Neural cell (in vitro differentiated cells): ENCODE measurements at regions not wholly inside any gene's neighbourhood (a gene's known extent, or its start where the extent isn't known, plus 50 kb on each side); places are given as distances from the start of the nearest gene placed in this dataset.

ENCODE experiments used
- H2AFZ ChIP-seq: fragments of 200-600, 300-800 bp; sonication (generic), shearing (Covaris generic); 2 replicates; pipeline ENCODE4 v1.6.0; 2014; ENCODE audit warnings: low read depth, mild to moderate bottlenecking, antibody characterized with exemption, low read length, moderate library complexity
- H3F3A ChIP-seq: fragments of 200-600 bp; shearing (Covaris generic); 2 replicates; pipeline ENCODE4 v1.6.1; 2016; ENCODE audit warnings: mild to moderate bottlenecking, moderate library complexity, mixed read lengths, antibody characterized with exemption, low read length; ENCODE audit not compliant: insufficient read depth, poor library complexity, severe bottlenecking
- H3K27ac ChIP-seq: fragments of 200-600, 300-800 bp; sonication (generic), shearing (Covaris generic); 2 replicates; pipeline ENCODE4 v1.5.1; 2014; ENCODE audit warnings: mild to moderate bottlenecking, low read length, moderate library complexity
- H3K27me3 ChIP-seq: fragments of 300-800, 200-600 bp; sonication (generic), shearing (Covaris generic); 2 replicates; pipeline ENCODE4 v1.6.0; 2014; ENCODE audit warnings: mild to moderate bottlenecking, low read depth, low read length, moderate library complexity; ENCODE audit not compliant: insufficient read depth
- H3K36me3 ChIP-seq: fragments of 300-800, 200-600 bp; sonication (generic), shearing (Covaris generic); 2 replicates; pipeline ENCODE4 v1.5.1; 2014; ENCODE audit warnings: mild to moderate bottlenecking, antibody characterized with exemption, low read length, moderate library complexity; ENCODE audit not compliant: insufficient read depth
- H3K4me2 ChIP-seq: fragments of 300-800, 200-600 bp; sonication (generic), shearing (Covaris generic); 2 replicates; pipeline ENCODE4 v1.6.0; 2014; ENCODE audit warnings: mild to moderate bottlenecking, low read length
- H3K4me3 ChIP-seq: fragments of 300-800, 200-600 bp; sonication (generic), shearing (Covaris generic); 2 replicates; pipeline ENCODE4 v1.5.1; 2014; ENCODE audit warnings: mild to moderate bottlenecking, low read length, moderate library complexity
- H3K79me2 ChIP-seq: fragments of 200-600 bp; shearing (Covaris generic); replicated peaks from 2 replicates; pipeline ENCODE4 v1.6.0; 2014; ENCODE audit warnings: mild to moderate bottlenecking, low read length, moderate library complexity; ENCODE audit not compliant: insufficient read depth
- H3K9ac ChIP-seq: fragments of 300-800, 200-600 bp; sonication (generic), shearing (Covaris generic); 2 replicates; pipeline ENCODE4 v1.6.1; 2016; ENCODE audit warnings: mild to moderate bottlenecking, low read length, mixed read lengths
- H3K9me2 ChIP-seq: fragments of 200-600 bp; shearing (Covaris generic); 2 replicates; pipeline ENCODE4 v1.6.1; 2016; ENCODE audit warnings: mild to moderate bottlenecking, low read length, mixed read lengths; ENCODE audit not compliant: insufficient read depth
- H3K9me3 ChIP-seq: fragments of 200-600, 300-800 bp; sonication (generic), shearing (Covaris generic); 2 replicates; pipeline ENCODE4 v1.6.1; 2016; ENCODE audit warnings: mild to moderate bottlenecking, mixed run types, low read length, moderate library complexity, mixed read lengths
- H4K20me1 ChIP-seq: fragments of 200-600 bp; shearing (Covaris generic); 2 replicates; pipeline ENCODE4 v1.6.1; 2016; ENCODE audit warnings: mild to moderate bottlenecking, mixed run types; ENCODE audit not compliant: insufficient read depth
- CTCF ChIP-seq: fragments of 450-650 bp; IDR thresholded peaks from 2 replicates; pipeline ENCODE4 v1.5.1; 2014; ENCODE audit warnings: antibody characterized with exemption, mild to moderate bottlenecking, moderate library complexity; ENCODE audit not compliant: poor library complexity, severe bottlenecking
- EP300 ChIP-seq: fragments of 450-650 bp; conservative IDR thresholded peaks from 2 replicates; pipeline ENCODE4 v1.6.1; 2014; ENCODE audit warnings: antibody characterized with exemption, mild to moderate bottlenecking, moderate library complexity; ENCODE audit not compliant: poor library complexity, severe bottlenecking
- EZH2 ChIP-seq: fragments of 200-600, 300-800 bp; shearing (Covaris generic), sonication (generic); IDR thresholded peaks from 2 replicates; pipeline ENCODE4 v1.6.1; 2014; ENCODE audit warnings: antibody characterized with exemption, low read length, borderline replicate concordance, mild to moderate bottlenecking; ENCODE audit not compliant: insufficient read depth, poor library complexity, severe bottlenecking
- MXI1 ChIP-seq: fragments of 450-650 bp; conservative IDR thresholded peaks from 2 replicates; pipeline ENCODE4 v1.6.1; 2014; ENCODE audit warnings: antibody characterized with exemption, mild to moderate bottlenecking; ENCODE audit not compliant: poor library complexity, severe bottlenecking
- POLR2AphosphoS5 ChIP-seq: IDR thresholded peaks from 2 replicates; pipeline ENCODE4 v1.6.1; 2012
- RAD21 ChIP-seq: fragments of 450-650 bp; conservative IDR thresholded peaks from 2 replicates; pipeline ENCODE4 v1.6.1; 2014; ENCODE audit warnings: antibody characterized with exemption, mild to moderate bottlenecking, moderate library complexity
- REST ChIP-seq: IDR thresholded peaks from 2 replicates; pipeline ENCODE4 v1.6.1; 2012; ENCODE audit warnings: borderline replicate concordance
- SMC3 ChIP-seq: fragments of 450-650 bp; conservative IDR thresholded peaks from 2 replicates; pipeline ENCODE4 v1.6.1; 2014; ENCODE audit warnings: antibody characterized with exemption, mild to moderate bottlenecking, moderate library complexity; ENCODE audit not compliant: poor library complexity
- TAF1 ChIP-seq: IDR thresholded peaks from 2 replicates; pipeline ENCODE4 v1.6.1; 2012; ENCODE audit warnings: low read depth

DNA sequence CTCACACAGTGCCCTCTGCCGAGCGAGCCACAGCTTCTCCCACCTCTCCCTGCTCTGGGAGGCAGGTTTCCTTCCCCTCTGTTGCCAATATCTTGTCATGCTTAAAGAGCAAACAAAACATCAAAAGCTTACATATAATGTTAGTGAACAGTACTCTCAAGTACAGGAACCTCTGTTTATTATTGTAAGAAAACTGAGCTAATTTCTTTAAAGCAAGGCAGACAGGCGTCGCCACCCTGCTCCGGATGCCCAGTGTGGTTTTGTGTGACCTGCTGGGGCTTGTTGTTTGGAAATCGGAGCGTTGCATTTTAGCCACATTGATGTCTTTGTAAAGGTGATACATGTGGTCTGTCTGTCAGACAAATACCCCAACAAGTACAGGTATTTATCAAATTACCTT lies 401.4 kb upstream of the IRX1 start:
- Histone ChIP-seq H3K4me2 (no peak overlapping the region), H3K27me3 (peaks cover 28% of the 10 kb centered on the region)

DNA sequence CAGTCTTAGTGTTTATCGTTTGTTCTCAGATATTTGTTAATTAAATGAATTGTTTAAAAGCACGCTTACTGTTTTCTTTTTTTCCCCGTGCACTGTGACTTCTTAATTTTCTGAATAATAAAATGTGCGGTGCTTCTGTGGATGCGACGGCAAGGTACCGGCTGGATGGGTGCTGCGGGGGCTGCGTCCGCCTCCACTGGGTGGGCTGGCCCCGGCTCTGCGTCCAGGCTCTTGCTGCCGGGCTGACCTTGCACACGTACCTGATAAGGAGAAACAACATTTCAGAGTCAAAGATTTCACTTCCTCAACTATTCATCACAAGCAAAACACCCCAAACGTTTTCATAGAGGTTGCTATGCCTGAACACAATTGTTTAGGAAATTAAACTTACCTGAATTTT lies 404.0 kb upstream of the IRX1 start:
- Histone ChIP-seq H3K27me3 (peaks cover 28% of the 10 kb centered on the region), H2AFZ (no peak overlapping the region), H3K4me3 (no peak overlapping the region), H3K27ac (no peak overlapping the region), H3K36me3 (no peaks in the 10 kb centered on the region), H3F3A (no peaks in the 10 kb centered on the region), H3K9ac (no peak overlapping the region), H3K4me2 (no peak overlapping the region), H4K20me1 (no peaks in the 10 kb centered on the region), H3K79me2 (no peaks in the 10 kb centered on the region), H3K9me2 (no peaks in the 10 kb centered on the region), H3K9me3 (no peaks in the 10 kb centered on the region)
- TF ChIP-seq REST (no peak), TAF1 (no peak), RAD21 (no peak), EZH2 (no peak), MXI1 (no peak), CTCF (no peak)

More for the DNA sequence above, 401.4 kb upstream of the IRX1 start:
- Histone ChIP-seq H3K9me2 (no peaks in the 10 kb centered on the region), H3K4me3 (no peak overlapping the region), H3K9ac (no peak overlapping the region), H2AFZ (no peak overlapping the region), H3K36me3 (no peaks in the 10 kb centered on the region), H4K20me1 (no peaks in the 10 kb centered on the region), H3K27ac (no peak overlapping the region), H3F3A (no peaks in the 10 kb centered on the region), H3K9me3 (no peaks in the 10 kb centered on the region), H3K79me2 (no peaks in the 10 kb centered on the region)
- TF ChIP-seq RAD21 = no peak
- TF ChIP-seq POLR2AphosphoS5 = no peak
- TF ChIP-seq REST = no peak
- TF ChIP-seq EP300 = no peak
- TF ChIP-seq SMC3 = no peak
- no peak for TF ChIP-seq EZH2
- TF ChIP-seq MXI1 = no peak
- TF ChIP-seq CTCF = no peak
- TF ChIP-seq TAF1 = no peak
